GM18508 (cell line): ENCODE measurements at regions not wholly inside any gene's neighbourhood (a gene's known extent, or its start where the extent isn't known, plus 50 kb on each side); places are given as distances from the start of the nearest gene placed in this dataset.
"Not testable (repeated sequence)": the region's sequence is repeated elsewhere in the genome, so short reads cannot be mapped to it uniquely, and the experiment has no call there.

ENCODE experiments used
- ATAC-seq: cut with Tn5 transposase; IDR thresholded peaks from one replicate; pipeline ENCODE4 v1.9.1; 2021; ENCODE audit warnings: moderate number of reproducible peaks; ENCODE audit not compliant: insufficient read depth, unreplicated experiment

DNA sequence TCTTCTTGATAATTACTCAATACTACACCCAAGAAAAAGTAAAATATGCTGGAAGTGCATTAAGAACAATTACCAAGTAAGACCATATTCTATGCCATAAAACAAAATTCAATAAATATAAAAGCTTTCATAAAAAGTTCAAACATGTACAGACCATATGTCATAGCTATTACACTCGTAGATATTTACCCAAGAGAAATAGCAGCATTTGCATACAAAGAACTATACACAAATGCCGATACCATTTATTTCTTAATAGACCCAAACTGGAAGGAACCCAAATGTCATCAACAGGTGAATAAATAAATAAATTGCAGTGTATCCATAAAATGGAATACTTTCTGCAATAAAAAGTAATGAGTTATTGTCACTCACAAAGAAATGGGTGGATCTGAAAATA is 78.3 kb upstream of the SLC16A7 start:
- ATAC-seq = no peak

DNA sequence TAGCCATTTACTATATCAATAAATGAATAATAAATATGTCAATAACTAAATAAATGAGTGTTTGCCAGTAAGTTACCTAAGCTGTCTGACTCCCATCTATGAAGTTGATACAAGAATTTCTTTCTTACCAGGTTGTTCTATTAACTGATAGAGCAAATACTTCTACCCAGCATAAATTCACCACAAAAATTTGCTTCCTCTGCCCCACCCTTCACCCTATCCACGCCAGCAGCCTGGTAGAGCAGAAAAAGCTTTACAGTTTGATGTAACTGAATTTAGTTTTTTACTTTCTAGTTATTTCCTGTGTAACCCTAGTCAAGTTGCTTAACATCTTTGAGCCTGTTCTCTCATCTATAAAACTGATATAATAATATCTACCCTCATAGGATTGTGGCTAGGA is 94.9 kb upstream of the SLC16A7 start:
- ATAC-seq = no peak

DNA sequence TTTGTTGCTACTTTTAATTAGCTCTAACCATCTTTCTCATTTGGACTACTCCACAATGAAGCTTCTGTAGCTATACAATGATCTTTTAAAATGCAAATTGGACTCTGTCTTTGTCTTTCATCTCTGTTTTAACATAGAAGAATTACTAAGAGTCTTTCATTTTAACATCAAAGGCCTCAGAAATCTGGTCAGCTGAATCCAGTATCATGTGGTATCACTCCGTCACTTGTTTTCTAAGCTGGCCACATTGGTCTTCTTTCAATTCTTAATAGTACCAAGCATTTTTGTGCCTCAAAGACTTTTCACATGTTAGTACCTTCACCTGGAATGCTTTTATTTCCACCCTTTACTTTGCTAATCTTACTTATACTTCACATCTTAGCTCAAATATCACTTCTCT is 95.5 kb upstream of the SLC16A7 start:
- no peak for ATAC-seq

DNA sequence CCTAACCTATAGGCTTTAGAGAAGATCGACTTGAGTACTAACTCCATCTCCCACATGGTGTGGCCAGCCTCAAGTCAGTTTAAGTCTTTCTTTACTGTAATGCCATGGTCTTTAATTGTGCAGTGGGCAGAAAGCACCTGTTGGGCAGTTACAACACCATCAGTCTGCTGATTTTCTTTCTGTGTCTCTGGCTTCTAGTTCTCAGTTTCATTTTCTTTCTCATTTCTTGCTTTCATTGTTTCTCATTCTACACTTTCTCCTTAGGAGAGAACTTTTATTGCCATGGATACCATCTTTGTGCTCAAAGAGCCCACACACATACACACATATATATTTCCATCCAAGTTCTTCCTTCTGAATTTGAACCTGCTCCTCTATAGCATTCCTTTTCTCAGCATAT is 96.1 kb upstream of the SLC16A7 start:
- peak; percentile 90 for ATAC-seq

DNA sequence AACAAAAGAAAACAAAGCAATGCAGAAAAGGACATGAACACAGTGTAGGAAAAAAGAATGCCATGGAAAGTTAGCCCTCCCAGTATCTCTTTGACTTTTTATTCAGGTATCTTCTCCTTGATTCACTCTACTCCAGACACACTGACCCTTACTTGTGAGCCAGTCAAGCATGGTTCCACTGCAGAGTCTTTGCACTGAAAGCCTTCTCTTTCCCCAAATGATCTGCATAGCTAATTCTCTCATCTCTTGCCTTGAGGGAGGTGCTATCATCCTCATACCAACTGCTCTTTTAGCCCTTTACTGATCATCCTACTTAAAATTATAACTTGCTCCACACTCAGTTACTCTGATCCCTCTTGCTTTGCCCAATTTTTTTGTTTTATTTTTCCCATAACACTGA is 101.2 kb upstream of the SLC16A7 start:
- peak; percentile 79 for ATAC-seq

DNA sequence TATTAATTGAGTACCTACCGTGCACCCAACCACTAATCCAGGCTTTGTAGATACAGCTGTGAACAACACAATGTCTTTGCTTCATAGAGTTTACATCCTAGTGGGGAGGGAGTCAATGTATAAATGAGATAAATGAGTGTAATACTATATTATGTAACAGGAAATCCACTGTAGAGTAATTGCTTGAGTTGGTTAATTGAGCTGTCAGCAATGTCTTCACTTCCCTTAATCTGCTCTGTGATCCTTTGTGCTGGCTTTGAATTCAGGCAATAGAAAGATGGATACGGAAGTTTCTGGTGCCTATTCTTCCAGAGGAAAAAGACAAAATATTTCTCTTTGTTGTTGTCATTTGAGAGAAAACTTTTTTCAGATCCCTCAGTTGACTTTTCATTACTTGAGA is 104.0 kb upstream of the SLC16A7 start:
- ATAC-seq = no peak

DNA sequence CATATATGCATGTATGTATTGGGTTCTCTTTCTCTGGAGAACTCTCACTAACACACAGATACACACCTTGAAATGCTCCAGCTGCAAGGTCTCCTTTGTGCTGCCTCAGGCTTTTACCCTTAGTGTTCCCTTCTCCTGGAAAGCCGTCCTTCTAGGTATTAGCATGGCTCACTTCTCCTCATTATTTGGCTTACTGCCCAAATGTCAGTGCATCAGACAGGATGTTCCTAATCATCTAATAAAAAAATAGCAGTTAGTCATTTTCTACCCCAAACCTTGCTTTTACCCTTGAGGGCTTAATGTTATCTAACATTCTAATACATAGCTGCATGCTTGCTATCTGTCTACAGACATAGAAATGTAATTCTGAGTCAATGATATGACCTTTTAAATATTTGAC is 109.0 kb upstream of the SLC16A7 start:
- ATAC-seq = no peak

DNA sequence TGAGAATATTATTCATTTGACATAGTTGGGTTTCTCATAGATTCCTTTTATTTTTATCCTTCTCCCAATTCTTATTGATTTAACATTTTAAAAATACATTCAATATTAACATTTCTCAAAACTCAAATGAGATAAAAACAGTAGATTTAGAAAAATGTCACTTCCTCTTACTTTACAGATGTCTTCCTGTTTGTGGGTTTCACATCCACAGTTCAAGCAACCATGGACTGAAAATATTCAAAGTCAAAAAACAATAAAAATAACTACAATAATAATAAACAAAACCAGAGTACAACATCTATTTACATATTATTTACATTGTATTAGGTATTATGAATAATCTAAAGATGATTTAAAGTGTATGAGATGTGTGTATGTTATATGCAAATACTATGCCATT is 111.3 kb upstream of the SLC16A7 start:
- peak; percentile 59 for ATAC-seq

DNA sequence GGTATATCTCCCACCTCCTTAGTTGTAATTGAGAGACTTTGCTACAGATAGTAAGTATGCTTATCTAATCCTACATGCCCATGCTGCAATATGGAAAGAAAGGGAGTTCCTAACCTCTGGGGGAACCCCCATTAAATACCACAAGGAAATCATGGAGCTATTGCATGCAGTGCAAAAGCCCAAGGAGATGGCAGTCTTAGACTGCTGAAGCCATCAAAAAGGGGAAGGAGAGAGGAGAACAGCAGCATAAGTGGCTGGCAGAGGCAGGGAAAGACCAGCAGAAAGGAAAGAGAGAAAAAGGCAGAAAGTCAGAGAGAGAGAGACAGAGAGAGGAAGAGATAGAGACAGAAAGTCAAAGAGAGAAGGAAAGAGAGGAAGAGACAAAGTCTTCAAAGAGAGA is 121.6 kb upstream of the SLC16A7 start:
- ATAC-seq = not testable (repeated sequence)

DNA sequence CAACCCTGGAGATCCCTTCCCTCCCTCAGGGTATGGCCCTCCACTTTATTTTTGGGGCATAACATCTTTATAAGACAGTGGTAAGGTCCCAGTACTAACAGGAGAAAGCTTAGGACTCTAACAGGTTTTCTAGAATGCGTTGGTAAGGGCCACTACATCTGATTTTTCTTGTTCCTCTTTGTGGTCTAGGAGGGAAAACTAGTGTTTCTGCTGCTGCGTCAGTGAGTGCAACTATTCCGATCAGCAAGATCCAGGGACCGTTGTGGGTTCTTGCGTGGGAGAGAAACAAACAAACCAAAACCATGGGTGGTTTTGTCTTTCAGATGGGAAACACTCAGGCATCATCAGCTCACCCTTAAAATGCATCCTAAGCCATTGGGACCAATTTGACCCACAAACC is 123.6 kb upstream of the SLC16A7 start:
- ATAC-seq = no peak

DNA sequence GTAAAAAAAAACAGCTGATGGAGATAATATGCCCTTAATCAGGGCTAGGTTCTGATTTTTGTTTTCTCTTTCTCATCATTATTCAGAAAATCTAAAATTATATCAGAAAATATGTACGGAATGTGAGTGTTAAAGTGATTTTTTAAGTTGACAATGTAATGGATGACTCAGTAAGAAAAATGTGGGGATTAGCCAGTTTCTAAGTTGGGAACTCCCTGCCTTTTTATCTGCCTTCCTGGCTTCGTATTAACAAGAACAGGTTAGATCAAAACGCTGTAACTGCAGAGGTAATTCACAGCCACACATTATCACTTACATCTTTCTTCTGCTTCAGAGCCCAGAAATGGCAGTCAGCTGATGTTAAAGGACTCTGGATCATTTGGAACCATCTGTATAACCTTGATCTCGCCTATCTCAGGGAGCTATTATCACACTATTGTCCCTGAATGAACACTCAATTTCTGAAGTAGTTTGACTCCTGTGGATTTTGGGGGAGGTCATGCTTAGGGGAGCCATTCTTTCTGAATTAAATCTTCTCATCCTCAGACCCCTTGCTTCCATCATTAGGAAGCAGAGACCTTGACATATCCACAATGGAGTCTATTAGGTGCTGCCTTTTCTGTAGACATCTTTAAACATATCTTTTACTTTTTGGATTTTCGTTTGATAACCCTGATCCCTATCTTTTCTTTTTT is 135.7 kb upstream of the SLC16A7 start:
- no peak for ATAC-seq

DNA sequence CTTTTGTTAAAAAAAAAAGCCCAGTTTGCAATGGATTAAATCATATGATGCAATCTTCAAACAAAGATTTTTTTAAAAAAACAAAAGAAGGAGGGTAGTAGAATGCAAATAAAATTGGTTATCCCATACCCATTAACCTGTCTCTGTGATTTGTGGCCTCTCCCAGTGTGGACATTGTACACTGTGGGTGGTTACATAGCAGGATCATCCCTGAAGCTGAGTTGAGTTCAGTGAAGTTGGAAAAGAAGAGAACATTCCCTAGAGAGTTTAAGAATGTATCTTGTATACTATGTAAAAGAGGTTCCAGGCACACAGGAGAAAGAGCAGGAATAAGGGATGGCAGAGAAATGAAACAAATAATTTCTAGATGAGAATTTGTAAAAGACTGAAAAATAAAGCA is 142.4 kb upstream of the SLC16A7 start:
- ATAC-seq = no peak

DNA sequence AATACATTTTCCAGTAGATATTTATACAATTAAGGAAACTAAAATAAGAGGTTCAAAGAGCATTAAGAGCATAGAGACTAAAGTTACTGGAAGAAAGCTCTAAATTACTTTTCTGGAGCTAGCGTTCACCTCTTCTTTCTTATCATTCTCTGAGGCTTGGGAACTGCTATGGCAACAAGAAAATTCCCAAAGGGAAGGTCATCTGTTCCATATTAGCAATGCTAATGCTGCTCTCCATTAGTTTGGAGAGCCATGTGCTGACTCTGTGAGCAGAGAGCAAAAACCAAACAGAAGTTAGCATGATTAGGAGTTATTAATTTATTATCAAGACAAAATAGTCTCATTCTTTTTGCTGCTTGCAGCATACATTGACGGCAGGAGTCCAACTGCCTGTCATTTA is 143.1 kb upstream of the SLC16A7 start:
- ATAC-seq = no peak

DNA sequence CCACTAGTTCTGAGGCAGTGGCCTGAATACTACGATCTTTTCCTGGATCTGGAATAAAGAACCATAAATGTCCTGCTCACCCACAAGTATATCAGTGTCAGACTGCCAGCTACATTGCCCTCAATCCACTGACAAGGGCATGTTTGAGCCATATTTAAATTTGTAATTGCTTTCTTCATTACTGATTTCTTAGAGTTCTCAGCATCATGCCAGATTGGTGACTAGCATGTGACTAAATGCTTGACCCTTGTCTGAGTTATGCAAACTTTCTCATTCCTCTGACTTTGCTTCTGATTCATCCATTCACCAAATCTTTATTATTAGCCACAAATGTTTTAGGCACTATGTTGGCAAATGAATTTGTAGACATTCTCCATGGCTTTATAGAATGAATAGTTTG is 143.6 kb upstream of the SLC16A7 start:
- no peak for ATAC-seq

DNA sequence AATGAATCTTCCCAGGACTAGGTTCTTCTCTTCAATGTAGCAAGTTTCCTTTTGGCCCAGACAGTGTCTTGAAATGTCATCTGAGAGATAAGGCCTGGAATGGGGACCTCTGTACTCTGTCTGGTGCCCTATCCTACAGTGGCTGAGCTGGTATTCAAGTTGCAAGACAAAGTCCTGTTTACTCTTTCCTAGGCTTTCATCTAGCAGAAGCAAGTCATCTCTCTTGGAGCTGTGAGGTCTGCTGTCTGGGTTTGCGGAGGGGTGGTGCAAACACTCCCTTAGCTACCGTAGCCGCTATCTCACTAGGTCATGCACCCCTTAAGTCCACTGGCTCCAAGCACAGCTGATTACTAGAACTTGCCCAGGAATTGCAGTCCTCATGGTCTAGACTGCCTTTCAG is 149.7 kb upstream of the SLC16A7 start:
- no peak for ATAC-seq

DNA sequence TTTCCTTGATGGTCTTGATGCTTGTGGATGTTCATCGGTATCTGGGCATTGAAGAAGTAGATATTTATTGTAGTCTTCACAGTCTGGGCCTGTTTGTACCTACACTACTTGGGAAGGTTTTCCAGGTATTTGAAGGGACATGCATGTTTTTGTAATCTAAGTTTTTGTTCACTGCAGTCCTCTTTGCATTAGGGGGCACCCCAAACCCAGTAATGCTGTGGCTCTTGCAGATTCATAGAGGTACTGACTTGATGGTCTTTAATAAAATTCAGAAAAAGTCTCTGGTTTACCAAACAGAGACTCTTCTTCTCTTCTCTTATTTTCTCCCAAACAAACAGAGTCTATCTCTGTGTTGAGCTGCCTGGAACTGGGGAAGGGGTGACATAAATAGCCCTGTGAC is 150.9 kb upstream of the SLC16A7 start:
- ATAC-seq = no peak

DNA sequence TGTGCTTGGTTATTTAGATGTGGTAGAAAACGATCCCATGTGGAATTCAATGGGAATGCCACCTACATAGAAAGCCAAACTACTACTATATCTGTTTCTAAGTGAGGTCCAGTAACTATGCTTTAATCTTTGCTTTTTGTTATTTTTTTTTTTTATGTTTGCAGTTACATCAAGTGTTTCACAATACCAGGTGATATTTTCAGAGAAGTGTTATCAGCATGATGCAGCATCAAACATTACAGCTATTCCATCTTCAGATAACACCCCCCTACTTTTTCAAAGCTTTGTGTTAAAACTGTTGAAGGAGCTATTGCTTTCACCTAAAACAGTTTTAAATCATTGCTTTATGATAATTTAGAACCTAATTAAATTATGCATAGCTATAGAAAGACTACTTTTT is 163.8 kb upstream of the SLC16A7 start:
- no peak for ATAC-seq

DNA sequence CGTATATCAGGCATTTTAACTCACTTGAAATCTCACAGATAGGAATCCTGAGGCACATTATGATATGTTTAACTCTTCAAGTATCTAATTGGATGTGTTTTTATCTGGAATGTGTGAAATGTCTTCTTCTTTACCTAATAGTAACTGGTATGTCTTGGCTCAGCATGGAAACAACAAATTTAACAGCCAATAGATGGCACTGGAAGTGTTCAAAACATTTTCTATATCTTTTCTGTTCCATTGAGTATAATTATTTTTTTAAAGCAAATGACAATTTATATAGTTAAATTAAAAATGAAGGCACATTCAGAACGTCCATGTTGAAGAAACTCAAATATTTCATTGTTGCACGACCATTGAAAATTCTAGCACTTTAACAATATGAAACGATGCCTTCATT is 164.6 kb upstream of the SLC16A7 start:
- ATAC-seq = no peak

DNA sequence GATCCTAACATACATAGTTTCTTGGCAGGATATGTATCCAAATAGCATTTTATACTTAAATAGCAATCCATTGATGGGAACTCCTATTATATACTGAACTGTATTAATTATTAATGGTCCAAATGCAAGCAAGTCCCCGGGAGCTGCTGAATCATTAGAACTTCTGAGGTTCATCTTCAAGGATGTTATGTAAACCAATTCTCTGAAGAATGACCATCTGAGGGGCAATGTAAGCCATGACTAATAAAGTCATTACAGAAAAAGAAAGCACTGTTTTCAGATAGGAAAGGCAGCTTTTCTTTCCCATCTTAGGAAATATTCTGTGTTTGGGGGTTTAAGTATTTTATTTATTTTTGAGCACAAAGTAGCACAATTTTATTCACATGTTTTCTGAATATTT is 166.1 kb upstream of the SLC16A7 start:
- no peak for ATAC-seq

DNA sequence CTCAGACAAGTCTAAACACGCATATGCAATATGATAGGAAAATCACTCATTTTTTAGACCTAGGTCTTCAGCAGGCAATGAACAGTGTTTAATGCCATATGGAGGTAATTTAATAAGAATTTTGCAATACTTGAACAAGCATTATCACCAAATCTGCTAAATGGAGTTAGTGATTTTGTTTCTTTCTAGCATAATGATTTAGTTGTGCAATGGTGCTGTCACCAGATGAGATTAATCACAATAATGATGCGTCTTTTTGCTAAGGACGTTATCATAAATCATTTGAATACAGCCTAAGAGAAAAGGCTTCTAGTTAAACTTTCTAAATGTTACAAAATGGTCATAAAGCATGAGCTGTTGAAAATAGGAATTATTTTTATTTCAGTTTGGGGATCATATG is 170.0 kb upstream of the SLC16A7 start:
- ATAC-seq = no peak

DNA sequence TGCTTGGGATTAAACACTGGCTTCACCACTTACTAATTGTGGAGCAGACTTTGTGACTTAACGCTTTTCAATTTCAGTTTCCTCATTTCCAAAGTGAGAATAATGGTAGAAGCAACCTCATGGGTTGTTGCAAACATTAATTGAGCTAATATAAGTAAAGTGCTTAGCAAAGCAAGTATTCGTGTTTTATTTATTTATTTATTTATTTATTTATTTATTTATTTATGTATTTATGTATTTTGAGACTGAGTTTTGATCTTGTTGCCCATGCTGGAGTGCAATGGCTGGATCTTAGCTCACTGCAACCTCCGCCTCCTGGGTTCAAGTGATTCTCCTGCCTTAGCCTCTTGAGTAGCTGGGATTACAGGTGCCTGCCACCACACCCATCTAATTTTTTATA is 171.2 kb upstream of the SLC16A7 start:
- ATAC-seq = not testable (repeated sequence)

DNA sequence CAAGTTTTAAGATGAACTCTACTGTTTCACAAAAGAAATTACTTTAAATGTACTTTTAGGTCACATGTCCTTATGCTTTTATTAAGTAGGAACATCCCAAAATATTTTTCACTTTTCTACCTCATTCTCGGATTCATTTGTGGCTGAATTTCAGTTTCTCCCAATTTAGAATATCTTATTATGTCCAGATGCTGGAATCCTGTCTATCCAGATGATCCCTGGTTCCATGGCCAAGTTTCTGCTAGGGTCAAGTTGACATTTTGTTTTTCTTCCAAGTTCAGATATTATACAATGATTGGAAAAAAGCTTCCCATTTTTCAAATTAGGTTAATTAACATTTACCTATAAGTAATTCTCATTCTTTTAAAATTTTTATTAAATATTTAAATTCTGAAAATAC is 181.8 kb upstream of the SLC16A7 start:
- ATAC-seq = no peak

DNA sequence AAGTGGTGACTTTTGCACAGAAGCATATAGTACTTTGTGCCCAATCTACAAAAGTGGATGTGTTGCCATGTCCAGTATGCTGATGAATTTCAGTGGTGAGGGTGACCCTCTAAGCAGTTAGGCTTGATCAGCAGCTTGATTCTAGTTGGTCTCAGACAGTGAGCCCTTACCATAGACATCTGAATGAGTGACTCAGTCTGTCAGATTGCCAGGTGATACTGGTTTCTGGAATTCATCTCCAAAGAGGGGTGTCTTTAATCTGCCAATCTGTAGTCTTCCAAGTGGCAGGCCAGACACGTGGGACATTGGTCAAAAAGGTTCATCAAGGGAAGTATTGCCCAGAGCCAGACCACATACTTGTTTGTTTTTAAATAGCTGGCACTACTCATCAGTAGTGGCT is 187.4 kb upstream of the SLC16A7 start:
- no peak for ATAC-seq
